Effector memory CD4-positive, alpha-beta T cell (primary cell): ENCODE measurements at regions not wholly inside any gene's neighbourhood (a gene's known extent, or its start where the extent isn't known, plus 50 kb on each side); places are given as distances from the start of the nearest gene placed in this dataset.

ENCODE experiments used
- DNase-seq, 3 donors: peaks; one replicate each; pipeline ENCODE4 v3.0.0-alpha.2; 2020
- H3K27ac ChIP-seq: 2 replicates; pipeline ENCODE4 v1.7.0; 2013; ENCODE audit warnings: mild to moderate bottlenecking, low read length, moderate library complexity; ENCODE audit not compliant: insufficient read depth, poor library complexity, severe bottlenecking
- H3K27me3 ChIP-seq: replicated peaks from 2 replicates; pipeline ENCODE4 v1.7.0; 2013; ENCODE audit warnings: mild to moderate bottlenecking, low read length; ENCODE audit not compliant: insufficient read depth, control insufficient read depth, poor library complexity, severe bottlenecking
- H3K36me3 ChIP-seq: 2 replicates; pipeline ENCODE4 v1.7.0; 2013; ENCODE audit warnings: mild to moderate bottlenecking, low read length, moderate library complexity; ENCODE audit not compliant: control insufficient read depth, insufficient read depth
- H3K4me1 ChIP-seq: 2 replicates; pipeline ENCODE4 v1.7.0; 2013; ENCODE audit warnings: low read length, mild to moderate bottlenecking; ENCODE audit not compliant: control insufficient read depth, insufficient read depth, poor library complexity, severe bottlenecking
- H3K4me3 ChIP-seq: 2 replicates; pipeline ENCODE4 v1.7.0; 2013; ENCODE audit warnings: low read length, low read depth, mild to moderate bottlenecking; ENCODE audit not compliant: insufficient read depth, poor library complexity, severe bottlenecking
- H3K9me3 ChIP-seq: 2 replicates; pipeline ENCODE4 v1.7.0; 2013; ENCODE audit warnings: mild to moderate bottlenecking, low read length, moderate library complexity; ENCODE audit not compliant: control insufficient read depth

- Histone ChIP-seq H3K4me1 (no peaks in the 10 kb centered on the region), H3K9me3 (no peaks in the 10 kb centered on the region), H3K27ac (no peak overlapping the region), H3K4me3 (no peak overlapping the region), H3K36me3 (no peaks in the 10 kb centered on the region), H3K27me3 (no peaks in the 10 kb centered on the region)
- no peak for DNase-seq
Observed at GRCh38 chr17:33806631-33807030, 448.5 kb upstream of the CCL2 start.

GRCh38 chr17:33809748-33810147, 445.3 kb upstream of the CCL2 start:
- DNase-seq, result no peak
- H3K36me3 ChIP-seq, result no peaks in the 10 kb centered on the region
- H3K27ac ChIP-seq, result no peak overlapping the region

GRCh38 chr17:33811004-33811760, 443.9 kb upstream of the CCL2 start:
- H3K9me3 ChIP-seq, result no peaks in the 10 kb centered on the region
- no peaks in the 10 kb centered on the region for H3K4me1 ChIP-seq
- H3K27me3 ChIP-seq, result no peaks in the 10 kb centered on the region
- H3K4me3 ChIP-seq, result no peak overlapping the region
- no peak for DNase-seq
- no peaks in the 10 kb centered on the region for H3K36me3 ChIP-seq
- H3K27ac ChIP-seq, result no peak overlapping the region

More at GRCh38 chr17:33809748-33810147, 445.3 kb upstream of the CCL2 start:
- H3K27me3 ChIP-seq, result no peaks in the 10 kb centered on the region
- H3K4me3 ChIP-seq, result no peak overlapping the region
- no peaks in the 10 kb centered on the region for H3K4me1 ChIP-seq
- H3K9me3 ChIP-seq, result no peaks in the 10 kb centered on the region

GRCh38 chr17:33811984-33812577, 443.0 kb upstream of the CCL2 start:
- DNase-seq, result no peak
- Histone ChIP-seq H3K9me3 (no peaks in the 10 kb centered on the region), H3K4me3 (no peak overlapping the region), H3K36me3 (no peaks in the 10 kb centered on the region), H3K27me3 (no peaks in the 10 kb centered on the region), H3K4me1 (no peaks in the 10 kb centered on the region), H3K27ac (no peak overlapping the region)

GRCh38 chr17:33814852-33815251, 440.2 kb upstream of the CCL2 start:
- Histone ChIP-seq H3K4me1 (no peaks in the 10 kb centered on the region), H3K9me3 (no peaks in the 10 kb centered on the region), H3K27ac (no peak overlapping the region), H3K4me3 (no peak overlapping the region), H3K27me3 (no peaks in the 10 kb centered on the region), H3K36me3 (no peaks in the 10 kb centered on the region)
- no peak for DNase-seq

- Histone ChIP-seq H3K27ac (no peak overlapping the region), H3K4me3 (no peak overlapping the region), H3K27me3 (no peaks in the 10 kb centered on the region), H3K36me3 (no peaks in the 10 kb centered on the region), H3K9me3 (no peaks in the 10 kb centered on the region), H3K4me1 (no peaks in the 10 kb centered on the region)
- no peak for DNase-seq
Observed at GRCh38 chr17:33816036-33816435, 439.0 kb upstream of the CCL2 start.

- Histone ChIP-seq H3K9me3 (no peaks in the 10 kb centered on the region), H3K4me3 (no peak overlapping the region), H3K27me3 (no peaks in the 10 kb centered on the region), H3K27ac (no peak overlapping the region), H3K4me1 (no peaks in the 10 kb centered on the region), H3K36me3 (no peaks in the 10 kb centered on the region)
- DNase-seq, result no peak
Observed at GRCh38 chr17:33816842-33817617, 438.1 kb upstream of the CCL2 start.

- no peaks in the 10 kb centered on the region for H3K9me3 ChIP-seq
- H3K27me3 ChIP-seq, result no peaks in the 10 kb centered on the region
- H3K36me3 ChIP-seq, result no peaks in the 10 kb centered on the region
- H3K4me3 ChIP-seq, result no peak overlapping the region
- no peaks in the 10 kb centered on the region for H3K4me1 ChIP-seq
- no peak overlapping the region for H3K27ac ChIP-seq
- no peak for DNase-seq
Observed at GRCh38 chr17:33819539-33819938, 435.5 kb upstream of the CCL2 start.

GRCh38 chr17:33832262-33832661, 422.8 kb upstream of the CCL2 start:
- no peak for DNase-seq
- Histone ChIP-seq H3K9me3 (no peaks in the 10 kb centered on the region), H3K27me3 (no peaks in the 10 kb centered on the region), H3K36me3 (no peaks in the 10 kb centered on the region), H3K4me1 (no peaks in the 10 kb centered on the region), H3K27ac (no peak overlapping the region), H3K4me3 (no peak overlapping the region)

- Histone ChIP-seq H3K27ac (no peak overlapping the region), H3K36me3 (no peaks in the 10 kb centered on the region), H3K4me3 (no peak overlapping the region), H3K4me1 (no peaks in the 10 kb centered on the region), H3K27me3 (no peaks in the 10 kb centered on the region), H3K9me3 (no peaks in the 10 kb centered on the region)
- DNase-seq, result no peak
Observed at GRCh38 chr17:33837281-33837680, 417.8 kb upstream of the CCL2 start.
